ENCODE measurements at regions not wholly inside any gene's neighbourhood (a gene's known extent, or its start where the extent isn't known, plus 50 kb on each side); places are given as distances from the start of the nearest gene placed in this dataset.

DNA sequence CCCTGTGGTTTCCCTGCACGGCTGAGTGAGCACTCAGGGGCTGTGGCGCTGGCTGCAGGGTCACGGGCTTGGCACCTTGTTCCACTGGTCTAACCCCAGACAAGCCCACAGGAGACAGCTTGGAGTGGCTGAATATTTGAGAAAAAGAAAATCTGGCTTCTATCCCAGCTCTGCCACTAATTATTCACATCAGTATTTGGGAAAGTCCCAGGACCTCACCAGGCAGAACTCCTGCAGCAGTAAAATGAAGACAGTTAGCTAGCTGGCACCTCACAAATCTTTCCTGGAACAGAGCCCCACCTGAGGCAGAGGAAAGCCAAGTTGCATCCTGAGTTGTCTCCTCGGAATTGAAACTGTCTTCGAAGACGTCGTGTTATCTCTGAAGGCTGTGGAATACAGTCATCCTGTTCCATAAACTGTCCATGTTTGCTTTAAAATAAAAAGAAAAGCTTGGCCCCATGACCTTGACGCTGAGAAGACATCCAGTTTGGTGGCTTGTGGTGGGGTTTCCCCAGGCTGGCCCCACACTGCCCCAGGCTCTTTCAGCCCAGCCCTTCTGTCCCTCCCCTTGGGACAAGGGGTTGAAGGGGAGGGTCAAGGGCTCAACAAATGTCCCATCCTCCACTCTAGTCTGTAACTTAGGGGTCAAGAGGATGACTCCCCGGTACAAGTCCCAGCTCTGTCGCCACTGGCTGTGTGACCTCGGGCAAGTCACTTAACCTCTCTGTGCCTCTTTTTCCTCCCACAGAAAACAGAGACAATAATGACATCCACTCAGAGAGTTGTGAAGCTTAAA, 93.8 kb upstream of the TMPRSS2 start:
- Histone ChIP-seq H3K4me3 (ENCODE audit: insufficient read depth, low read depth, low read length) (no peak overlapping the region), H3K9me3 (ENCODE audit: control insufficient read depth, low read length) (no peaks in the 10 kb centered on the region), H3K27ac (ENCODE audit: insufficient read depth, low read depth, low read length, poor library complexity, severe bottlenecking) (no peak overlapping the region), H3K4me1 (ENCODE audit: control insufficient read depth, insufficient read depth, low read length) (no peaks in the 10 kb centered on the region), H3K36me3 (ENCODE audit: control insufficient read depth, insufficient read depth, low read length) (no peaks in the 10 kb centered on the region), H3K27me3 (ENCODE audit: control insufficient read depth, insufficient read depth, low read length, poor library complexity, severe bottlenecking) (no peaks in the 10 kb centered on the region)
- WGBS, 2 experiments, result 88 to 92% methylated on average over 11 of the region's 11 CpGs

DNA sequence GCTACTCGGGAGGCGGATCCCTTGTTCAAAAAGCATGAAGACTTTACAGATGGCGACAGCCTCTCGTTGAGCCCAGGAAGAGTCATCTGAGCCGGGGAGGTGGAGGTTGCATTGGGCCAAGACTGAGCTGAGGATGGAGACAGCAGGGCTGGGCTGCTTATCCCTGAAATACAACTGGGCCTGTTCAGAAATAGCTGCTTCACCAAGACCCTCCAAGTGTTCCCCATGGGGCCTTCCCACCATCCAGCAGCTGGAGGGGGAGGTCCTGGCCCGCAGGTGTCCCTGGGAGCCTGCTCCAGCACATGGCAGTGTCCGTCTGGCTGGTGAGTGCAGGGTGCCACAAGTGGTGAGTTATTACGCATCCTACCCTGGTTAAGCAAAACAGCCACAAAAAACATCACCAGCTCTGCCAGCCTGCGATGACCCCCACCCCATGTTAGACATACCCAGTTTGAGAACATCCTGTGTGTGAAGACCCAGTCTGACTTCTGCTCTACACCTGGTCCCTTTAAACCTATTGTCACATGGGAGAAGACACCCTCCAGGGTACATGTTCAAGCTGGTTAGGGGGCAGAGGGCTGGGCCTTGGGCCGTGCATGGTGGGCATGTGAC, 93.1 kb upstream of the TMPRSS2 start:
- Histone ChIP-seq H3K4me1 (ENCODE audit: control insufficient read depth, insufficient read depth, low read length) (no peaks in the 10 kb centered on the region), H3K27me3 (ENCODE audit: control insufficient read depth, insufficient read depth, low read length, poor library complexity, severe bottlenecking) (no peaks in the 10 kb centered on the region)
- 90 to 93% methylated on average over 10 of the region's 10 CpGs for WGBS, 2 experiments

DNA sequence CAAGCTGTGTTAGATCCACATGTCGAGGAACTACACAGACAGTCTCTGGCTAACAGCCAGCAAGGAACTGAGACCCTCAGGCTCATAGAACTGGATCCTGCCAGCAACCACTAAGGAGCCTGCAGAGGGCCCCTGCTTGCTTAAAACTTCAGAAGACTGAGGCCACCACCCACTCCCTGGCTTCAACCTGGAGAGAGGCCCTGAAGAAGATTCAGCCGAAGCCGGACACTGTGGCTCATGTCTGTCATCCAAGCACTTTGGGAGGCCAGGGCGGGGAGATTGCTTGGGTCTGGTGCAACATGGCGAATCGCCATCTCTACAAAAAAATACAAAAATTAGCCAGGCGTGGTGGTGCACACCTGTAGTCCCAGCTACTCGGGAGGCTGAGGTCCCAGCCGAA, 92.6 kb upstream of the TMPRSS2 start:
- Histone ChIP-seq H3K9me3 (ENCODE audit: control insufficient read depth, low read length) (no peaks in the 10 kb centered on the region), H3K27ac (ENCODE audit: insufficient read depth, low read depth, low read length, poor library complexity, severe bottlenecking) (no peak overlapping the region), H3K36me3 (ENCODE audit: control insufficient read depth, insufficient read depth, low read length) (no peaks in the 10 kb centered on the region), H3K4me3 (ENCODE audit: insufficient read depth, low read depth, low read length) (no peak overlapping the region), H3K27me3 (ENCODE audit: control insufficient read depth, insufficient read depth, low read length, poor library complexity, severe bottlenecking) (no peaks in the 10 kb centered on the region), H3K4me1 (ENCODE audit: control insufficient read depth, insufficient read depth, low read length) (no peaks in the 10 kb centered on the region)
- WGBS, 2 experiments, result 92% methylated on average over 9 of the region's 9 CpGs

More for the DNA sequence above, 93.1 kb upstream of the TMPRSS2 start:
- Histone ChIP-seq H3K4me3 (ENCODE audit: insufficient read depth, low read depth, low read length) (no peak overlapping the region), H3K27ac (ENCODE audit: insufficient read depth, low read depth, low read length, poor library complexity, severe bottlenecking) (no peak overlapping the region), H3K9me3 (ENCODE audit: control insufficient read depth, low read length) (no peaks in the 10 kb centered on the region), H3K36me3 (ENCODE audit: control insufficient read depth, insufficient read depth, low read length) (no peaks in the 10 kb centered on the region)

DNA sequence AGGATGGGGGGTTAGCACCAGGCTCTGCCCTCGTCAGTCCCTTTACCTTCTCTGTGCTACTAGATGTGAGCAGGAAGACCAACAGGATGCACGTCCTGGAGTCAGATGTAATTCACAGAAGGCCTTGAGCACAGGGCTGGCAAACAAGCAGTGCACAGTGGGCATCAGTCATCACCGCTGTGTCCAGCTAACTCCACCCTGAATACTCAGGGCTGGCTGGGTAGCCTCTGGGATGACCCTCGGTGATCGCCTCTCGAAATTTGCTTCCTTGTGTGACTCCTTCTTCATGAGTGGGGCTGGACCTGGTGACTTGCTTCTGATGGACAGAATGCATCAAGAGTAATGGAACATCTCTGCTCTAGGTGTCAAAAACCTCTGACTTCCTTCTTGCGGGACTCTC, 92.2 kb upstream of the TMPRSS2 start:
- WGBS, 2 experiments, result 92 to 97% methylated on average over 7 of the region's 7 CpGs
- Histone ChIP-seq H3K9me3 (ENCODE audit: control insufficient read depth, low read length) (no peaks in the 10 kb centered on the region), H3K27me3 (ENCODE audit: control insufficient read depth, insufficient read depth, low read length, poor library complexity, severe bottlenecking) (no peaks in the 10 kb centered on the region), H3K4me3 (ENCODE audit: insufficient read depth, low read depth, low read length) (no peak overlapping the region), H3K36me3 (ENCODE audit: control insufficient read depth, insufficient read depth, low read length) (no peaks in the 10 kb centered on the region), H3K27ac (ENCODE audit: insufficient read depth, low read depth, low read length, poor library complexity, severe bottlenecking) (no peak overlapping the region), H3K4me1 (ENCODE audit: control insufficient read depth, insufficient read depth, low read length) (no peaks in the 10 kb centered on the region)

DNA sequence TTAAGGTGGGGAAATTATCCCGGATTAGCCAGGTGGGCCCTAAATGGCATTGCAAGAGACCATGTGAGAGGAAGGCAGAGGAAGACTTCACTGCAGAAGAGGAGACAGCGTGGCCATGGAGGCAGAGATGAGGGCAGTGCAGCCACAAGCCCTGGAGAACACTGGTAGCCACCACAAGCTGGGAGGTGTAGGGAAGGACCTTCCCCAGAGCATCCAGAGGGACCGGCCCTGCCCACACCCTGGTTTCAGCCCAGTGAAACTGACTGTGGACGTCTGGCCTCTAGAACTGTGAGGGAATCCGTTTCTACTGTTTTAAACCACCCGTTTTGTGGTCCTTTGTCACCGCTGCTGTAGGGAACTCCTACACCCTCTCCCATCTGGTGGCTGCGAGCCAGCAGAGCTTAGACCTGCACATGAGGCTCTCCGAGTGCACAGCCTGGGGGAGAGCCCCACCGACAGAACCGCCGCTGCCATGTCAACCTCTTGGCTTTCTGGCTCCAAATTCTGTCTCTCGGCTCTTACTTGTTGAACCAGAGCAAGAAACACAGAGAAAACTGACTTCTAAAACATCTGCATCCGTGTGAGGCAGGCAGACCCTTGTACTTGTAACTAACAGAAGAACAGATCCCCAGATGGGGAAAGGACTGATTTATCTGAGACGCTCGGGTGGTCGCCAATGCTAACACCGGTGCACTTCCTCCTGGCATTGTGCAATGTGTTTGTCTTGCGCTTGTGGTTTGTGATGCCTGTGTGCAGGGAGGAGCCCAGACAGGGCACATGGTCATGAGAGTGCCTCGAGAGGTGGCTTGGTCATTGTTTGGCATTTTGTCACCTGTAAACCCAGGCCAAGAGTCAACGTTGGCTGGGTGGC, 90.8 kb upstream of the TMPRSS2 start:
- H3K4me1 ChIP-seq (ENCODE audit: control insufficient read depth, insufficient read depth, low read length), result peaks cover 3% of the 10 kb centered on the region
- no peaks in the 10 kb centered on the region for H3K27me3 ChIP-seq (ENCODE audit: control insufficient read depth, insufficient read depth, low read length, poor library complexity, severe bottlenecking)
- no peak overlapping the region for H3K4me3 ChIP-seq (ENCODE audit: insufficient read depth, low read depth, low read length)
- no peaks in the 10 kb centered on the region for H3K36me3 ChIP-seq (ENCODE audit: control insufficient read depth, insufficient read depth, low read length)
- no peak overlapping the region for H3K27ac ChIP-seq (ENCODE audit: insufficient read depth, low read depth, low read length, poor library complexity, severe bottlenecking)
- WGBS, 2 experiments, result 94 to 95% methylated on average over 21 of the region's 21 CpGs
- no peaks in the 10 kb centered on the region for H3K9me3 ChIP-seq (ENCODE audit: control insufficient read depth, low read length)

DNA sequence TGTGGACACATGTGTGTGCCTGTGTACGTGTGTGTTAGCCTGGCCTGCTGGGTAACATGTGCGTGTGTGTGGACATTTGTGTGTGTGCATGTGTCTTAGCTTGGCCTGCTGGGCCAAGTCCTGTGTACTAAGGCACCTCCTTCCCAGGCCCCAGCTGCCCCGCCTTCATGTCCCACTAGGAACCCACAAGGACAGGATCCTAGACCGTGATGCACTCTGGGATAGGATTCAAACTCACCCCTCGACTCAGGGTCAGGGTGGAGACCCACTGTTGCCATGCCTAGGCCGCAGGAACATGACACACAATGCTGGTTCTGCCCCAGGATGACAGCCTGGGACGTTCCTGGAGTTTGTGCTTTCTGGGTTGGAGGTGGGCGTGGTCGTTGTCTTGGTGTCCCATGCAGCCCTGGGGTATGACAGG, 89.9 kb upstream of the TMPRSS2 start:
- WGBS, 2 experiments, result 93 to 94% methylated on average over 9 of the region's 9 CpGs
- Histone ChIP-seq H3K4me1 (ENCODE audit: control insufficient read depth, insufficient read depth, low read length) (peaks cover 7% of the 10 kb centered on the region), H3K27me3 (ENCODE audit: control insufficient read depth, insufficient read depth, low read length, poor library complexity, severe bottlenecking) (no peaks in the 10 kb centered on the region), H3K36me3 (ENCODE audit: control insufficient read depth, insufficient read depth, low read length) (no peaks in the 10 kb centered on the region), H3K4me3 (ENCODE audit: insufficient read depth, low read depth, low read length) (no peak overlapping the region), H3K27ac (ENCODE audit: insufficient read depth, low read depth, low read length, poor library complexity, severe bottlenecking) (no peak overlapping the region), H3K9me3 (ENCODE audit: control insufficient read depth, low read length) (no peaks in the 10 kb centered on the region)

DNA sequence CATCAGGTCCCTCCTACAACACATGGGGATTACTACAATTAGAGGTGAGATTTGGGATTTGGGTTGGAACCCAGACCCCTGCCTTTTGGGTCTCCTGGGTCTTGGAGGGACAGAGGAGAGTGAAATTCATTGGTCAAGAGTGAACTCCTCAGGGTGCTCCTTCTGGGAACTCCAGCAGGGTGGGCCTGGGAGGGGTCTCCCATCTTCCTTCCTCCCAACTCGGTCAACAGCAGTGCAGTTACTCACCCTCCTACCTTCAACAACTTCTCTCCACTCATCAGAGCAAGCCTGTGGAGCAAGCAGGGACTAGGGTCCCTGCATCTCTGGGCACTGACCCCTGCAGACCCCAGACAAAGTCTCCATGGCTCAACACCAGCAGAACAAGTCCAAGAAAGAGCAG, 89.3 kb upstream of the TMPRSS2 start:
- peaks cover 7% of the 10 kb centered on the region for H3K4me1 ChIP-seq (ENCODE audit: control insufficient read depth, insufficient read depth, low read length)
- WGBS, 2 experiments, result 89% methylated on average over 1 of the region's 1 CpG
- no peaks in the 10 kb centered on the region for H3K9me3 ChIP-seq (ENCODE audit: control insufficient read depth, low read length)
- no peaks in the 10 kb centered on the region for H3K27me3 ChIP-seq (ENCODE audit: control insufficient read depth, insufficient read depth, low read length, poor library complexity, severe bottlenecking)
- H3K4me3 ChIP-seq (ENCODE audit: insufficient read depth, low read depth, low read length), result no peak overlapping the region
- no peak overlapping the region for H3K27ac ChIP-seq (ENCODE audit: insufficient read depth, low read depth, low read length, poor library complexity, severe bottlenecking)
- no peaks in the 10 kb centered on the region for H3K36me3 ChIP-seq (ENCODE audit: control insufficient read depth, insufficient read depth, low read length)

DNA sequence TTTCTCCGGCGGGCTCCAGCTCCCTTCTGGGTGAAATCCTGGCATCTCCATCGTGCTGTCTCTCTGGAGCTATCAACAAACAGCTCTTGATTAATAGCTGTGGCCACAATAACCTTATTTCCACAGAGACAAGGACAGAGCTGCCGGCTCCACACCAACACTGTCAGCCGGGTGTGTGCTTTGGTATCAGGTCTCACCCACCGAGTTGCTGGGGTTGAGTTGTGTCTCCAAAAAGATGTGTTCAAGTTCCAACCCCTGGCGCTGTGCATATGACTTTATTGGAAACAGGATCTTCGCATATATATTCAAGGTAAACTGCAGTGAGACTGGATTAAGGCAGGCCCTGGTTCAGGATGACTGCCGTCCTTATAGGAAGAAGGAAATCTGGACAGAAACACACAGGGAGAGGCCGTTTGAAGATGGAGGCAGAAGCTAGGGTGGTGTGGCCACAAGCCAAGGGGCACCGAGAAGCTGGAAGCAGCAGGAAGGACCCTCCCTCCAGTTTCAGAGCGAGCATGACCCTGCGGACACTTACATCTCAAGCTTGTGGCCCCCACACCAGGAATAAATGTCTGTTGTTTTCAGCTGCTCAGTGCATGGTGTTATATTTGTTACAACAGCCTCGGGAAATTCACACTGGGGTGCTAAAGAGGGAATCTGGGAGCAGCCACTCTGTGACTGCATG, 88.4 kb upstream of the TMPRSS2 start:
- Histone ChIP-seq H3K4me1 (ENCODE audit: control insufficient read depth, insufficient read depth, low read length) (peaks cover 7% of the 10 kb centered on the region), H3K9me3 (ENCODE audit: control insufficient read depth, low read length) (no peaks in the 10 kb centered on the region), H3K27ac (ENCODE audit: insufficient read depth, low read depth, low read length, poor library complexity, severe bottlenecking) (no peak overlapping the region), H3K27me3 (ENCODE audit: control insufficient read depth, insufficient read depth, low read length, poor library complexity, severe bottlenecking) (no peaks in the 10 kb centered on the region), H3K4me3 (ENCODE audit: insufficient read depth, low read depth, low read length) (no peak overlapping the region), H3K36me3 (ENCODE audit: control insufficient read depth, insufficient read depth, low read length) (no peaks in the 10 kb centered on the region)
- 94 to 95% methylated on average over 14 of the region's 14 CpGs for WGBS, 2 experiments

DNA sequence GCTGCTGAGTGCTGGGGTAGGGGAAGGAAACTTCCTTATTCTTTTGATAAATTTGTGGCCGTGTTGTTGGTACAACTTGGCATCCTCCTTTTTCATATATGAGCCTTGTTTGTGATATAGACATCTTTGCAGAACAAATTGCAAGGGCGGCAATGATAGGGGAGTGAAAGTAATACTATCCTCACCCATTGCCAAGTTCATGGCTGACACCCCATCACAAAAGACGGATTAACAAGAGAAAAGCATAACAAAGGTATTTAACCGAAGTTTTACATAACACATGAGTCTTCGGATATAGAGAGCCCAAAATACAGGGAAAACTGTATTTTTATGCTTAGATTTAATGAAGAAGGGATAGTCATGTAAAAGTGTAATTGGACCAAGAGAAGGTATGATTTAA, 86.3 kb upstream of the TMPRSS2 start:
- Histone ChIP-seq H3K9me3 (ENCODE audit: control insufficient read depth, low read length) (no peaks in the 10 kb centered on the region), H3K4me1 (ENCODE audit: control insufficient read depth, insufficient read depth, low read length) (peaks cover 7% of the 10 kb centered on the region), H3K27me3 (ENCODE audit: control insufficient read depth, insufficient read depth, low read length, poor library complexity, severe bottlenecking) (no peaks in the 10 kb centered on the region), H3K4me3 (ENCODE audit: insufficient read depth, low read depth, low read length) (no peak overlapping the region), H3K36me3 (ENCODE audit: control insufficient read depth, insufficient read depth, low read length) (no peaks in the 10 kb centered on the region), H3K27ac (ENCODE audit: insufficient read depth, low read depth, low read length, poor library complexity, severe bottlenecking) (no peak overlapping the region)
- WGBS, 2 experiments, result 40 to 49% methylated on average over 4 to 5 of the region's 5 CpGs

All from ectodermal cell (in vitro differentiated cells).